Hematopoietic multipotent progenitor cell treated with erythropoietin and hydrocortisone succinate and interleukin-3 and kit ligand, for 17 days (in vitro differentiated cells): ENCODE measurements at regions not wholly inside any gene's neighbourhood (a gene's known extent, or its start where the extent isn't known, plus 50 kb on each side); places are given as distances from the start of the nearest gene placed in this dataset.
"Not testable (repeated sequence)": the region's sequence is repeated elsewhere in the genome, so short reads cannot be mapped to it uniquely, and the experiment has no call there.

Experiments used
- DNase-seq: peaks from one replicate; pipeline ENCODE4 v3.0.0-alpha.2; 2015; ENCODE audit warnings: low spot score

- no peak for DNase-seq
These were observed 276.0 kb downstream of the ADGRD1 start for GRCh38 chr12:131229426-131230339.

- DNase-seq, result no peak
These were observed 276.8 kb downstream of the ADGRD1 start for GRCh38 chr12:131230340-131231031.

GRCh38 chr12:131231032-131231980 lies 277.6 kb downstream of the ADGRD1 start:
- no peak for DNase-seq

- DNase-seq, result no peak
These were observed 278.3 kb downstream of the ADGRD1 start for GRCh38 chr12:131232036-131232435.

DNA sequence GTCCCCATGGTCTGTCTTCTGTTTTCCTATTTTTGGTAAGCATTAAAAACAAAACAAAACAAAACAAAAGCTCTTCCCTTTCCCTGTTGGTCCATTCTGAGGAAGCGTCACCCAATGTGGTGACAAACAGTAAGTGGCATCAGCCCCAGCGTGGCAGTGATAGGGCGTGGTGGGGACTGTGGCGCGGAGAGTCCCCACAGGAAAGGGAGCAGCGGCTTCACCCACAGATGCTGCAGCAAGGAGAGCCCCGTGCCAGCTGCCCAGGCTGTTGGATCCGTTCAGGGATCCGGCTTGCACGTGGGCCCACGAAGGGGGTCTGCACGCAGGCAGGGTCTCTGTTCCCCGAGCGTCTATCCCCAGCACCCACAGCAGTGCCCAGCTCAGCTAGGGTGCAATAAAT lies 279.2 kb downstream of the ADGRD1 start:
- DNase-seq, result not testable (repeated sequence)

DNA sequence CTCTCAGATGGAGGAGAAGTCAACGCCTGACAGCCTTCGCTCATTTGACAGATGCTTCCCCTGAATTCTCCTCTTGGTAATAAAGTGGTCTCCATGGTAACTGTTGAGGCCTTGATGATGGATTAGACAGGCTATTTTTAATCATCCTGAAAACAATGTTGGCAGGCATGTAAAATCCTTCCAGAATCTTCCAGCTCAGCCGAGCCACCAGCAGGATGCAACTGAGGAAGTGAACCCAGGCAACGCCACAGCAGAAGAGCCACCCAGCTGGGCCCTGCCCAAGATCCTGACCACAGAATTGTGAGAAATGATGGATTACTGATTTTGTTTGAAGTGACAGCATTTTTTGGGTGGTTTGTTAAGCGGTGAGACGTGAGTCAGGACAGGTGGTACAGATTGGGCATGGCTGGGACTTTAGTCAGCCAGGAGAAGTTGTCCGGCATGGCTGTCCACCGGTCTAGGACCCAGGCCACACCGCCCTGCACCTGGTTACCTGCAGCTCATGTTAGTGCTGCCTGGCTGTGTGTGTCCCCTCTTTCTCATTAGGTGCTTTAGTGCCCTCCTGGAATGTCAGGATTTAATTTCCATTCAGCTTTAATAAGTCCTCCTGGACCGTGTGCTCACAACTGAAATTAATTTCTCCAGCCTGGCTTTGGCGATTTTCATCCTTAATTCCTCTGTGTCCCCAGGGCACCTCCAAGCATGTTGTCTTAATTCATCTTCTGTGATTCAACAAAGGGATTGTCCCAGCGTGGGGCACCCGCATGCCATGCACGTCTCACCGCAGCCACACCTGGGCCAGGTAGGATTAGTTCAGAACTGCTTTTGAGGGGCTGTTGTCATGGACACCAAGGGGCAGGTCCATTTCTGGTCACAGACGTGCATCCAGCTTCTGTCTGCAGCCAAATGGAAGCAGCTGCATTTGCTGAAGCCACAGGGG lies 280.4 kb downstream of the ADGRD1 start:
- DNase-seq, result not testable (repeated sequence)

GRCh38 chr12:131234841-131235271 lies 281.1 kb downstream of the ADGRD1 start:
- not testable (repeated sequence) for DNase-seq

- no peak for DNase-seq
These were observed 282.2 kb downstream of the ADGRD1 start for GRCh38 chr12:131235871-131236271.

DNA sequence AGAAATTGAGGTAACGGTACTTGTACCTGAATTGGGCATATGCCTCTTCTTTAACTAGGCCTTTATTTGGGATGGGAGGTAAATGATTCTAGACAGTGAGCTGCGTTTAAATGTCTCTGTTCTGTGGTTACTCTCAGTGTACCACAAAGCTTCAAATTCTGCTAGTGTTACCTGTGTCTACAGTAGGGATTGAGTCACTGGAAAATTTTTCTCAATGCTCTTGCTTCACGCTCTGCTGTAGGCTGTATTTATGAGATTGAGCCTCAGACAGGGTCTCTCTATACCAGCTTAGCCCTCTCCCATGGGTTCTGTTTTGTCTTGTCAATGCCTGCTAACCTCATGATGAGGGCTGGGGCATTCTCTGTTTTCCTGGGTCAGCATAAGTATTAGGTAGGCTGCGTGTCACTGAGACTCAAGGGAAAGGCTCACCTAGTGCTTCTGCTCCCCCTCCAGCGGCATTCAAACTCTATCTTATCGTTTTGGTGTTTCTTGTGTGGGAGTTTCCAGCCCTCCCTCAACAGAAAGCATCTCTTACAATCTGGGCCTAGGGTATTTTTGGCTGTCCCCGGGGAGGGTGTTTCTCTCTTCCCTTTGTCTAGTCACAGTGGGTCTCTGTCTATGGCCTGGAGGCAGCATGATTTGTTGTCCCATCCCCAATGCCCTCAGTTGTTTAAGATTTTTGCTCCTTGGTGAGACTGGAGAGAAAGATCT lies 285.8 kb downstream of the ADGRD1 start:
- DNase-seq, result no peak

- DNase-seq, result no peak
These were observed 287.8 kb downstream of the ADGRD1 start for GRCh38 chr12:131241517-131241916.

DNA sequence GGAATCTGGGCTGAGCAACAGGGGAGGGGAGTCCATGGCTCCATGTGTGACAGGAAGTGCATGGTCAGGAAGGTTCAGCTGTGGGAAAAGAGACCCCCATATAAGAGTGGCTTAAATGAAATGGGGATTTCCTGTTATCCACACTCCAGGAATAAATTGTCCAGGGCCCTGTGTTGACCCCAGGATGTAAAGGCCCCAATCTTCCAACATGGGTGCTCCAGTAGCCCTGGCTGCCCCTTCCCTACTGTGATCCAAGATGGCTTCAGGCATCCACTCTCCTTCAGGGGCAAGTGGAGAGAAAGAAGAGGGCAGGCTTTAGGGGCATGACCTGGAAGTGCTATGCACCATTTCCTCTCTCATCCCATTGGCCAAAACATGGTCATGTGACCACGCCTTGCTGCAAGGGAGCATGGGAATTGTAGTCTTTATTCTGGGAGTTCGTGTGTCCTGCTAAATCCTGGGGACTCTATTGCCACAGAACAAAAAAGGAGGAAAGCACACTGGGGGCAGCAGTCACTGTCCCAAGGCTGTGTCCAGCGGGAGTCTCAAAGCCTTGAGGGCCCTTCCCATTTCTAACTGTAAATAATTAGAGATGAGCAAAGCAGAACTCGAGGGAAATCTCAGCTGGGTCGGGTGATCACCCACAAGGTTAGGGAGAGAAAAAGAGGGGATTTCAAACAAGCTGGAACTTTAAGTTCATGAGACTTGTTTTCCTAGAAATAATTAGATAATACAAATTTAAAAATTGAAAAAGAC lies 289.2 kb downstream of the ADGRD1 start:
- no peak for DNase-seq

GRCh38 chr12:131244157-131244688 lies 290.5 kb downstream of the ADGRD1 start:
- DNase-seq, result not testable (repeated sequence)

DNA sequence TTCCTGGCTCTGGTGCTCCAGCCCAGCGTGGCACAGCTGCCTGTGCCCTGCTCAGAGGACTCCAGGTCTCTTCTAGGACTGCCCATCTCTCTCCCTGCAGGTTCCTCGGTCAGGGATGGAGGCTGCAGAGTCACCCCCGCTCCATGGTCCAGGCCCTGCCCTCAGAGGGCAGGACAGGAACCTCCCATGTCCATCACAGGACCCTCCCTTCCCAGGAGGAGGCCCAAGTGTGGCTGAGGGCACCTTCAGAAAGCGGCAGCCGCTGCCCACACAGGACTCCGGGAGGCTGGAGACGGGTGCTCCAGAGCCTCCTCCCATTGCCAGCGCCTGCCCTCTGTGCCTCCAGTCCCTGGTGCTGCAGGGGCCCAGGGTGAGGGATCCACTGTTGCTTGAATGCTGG lies 291.5 kb downstream of the ADGRD1 start:
- DNase-seq, result not testable (repeated sequence)

DNA sequence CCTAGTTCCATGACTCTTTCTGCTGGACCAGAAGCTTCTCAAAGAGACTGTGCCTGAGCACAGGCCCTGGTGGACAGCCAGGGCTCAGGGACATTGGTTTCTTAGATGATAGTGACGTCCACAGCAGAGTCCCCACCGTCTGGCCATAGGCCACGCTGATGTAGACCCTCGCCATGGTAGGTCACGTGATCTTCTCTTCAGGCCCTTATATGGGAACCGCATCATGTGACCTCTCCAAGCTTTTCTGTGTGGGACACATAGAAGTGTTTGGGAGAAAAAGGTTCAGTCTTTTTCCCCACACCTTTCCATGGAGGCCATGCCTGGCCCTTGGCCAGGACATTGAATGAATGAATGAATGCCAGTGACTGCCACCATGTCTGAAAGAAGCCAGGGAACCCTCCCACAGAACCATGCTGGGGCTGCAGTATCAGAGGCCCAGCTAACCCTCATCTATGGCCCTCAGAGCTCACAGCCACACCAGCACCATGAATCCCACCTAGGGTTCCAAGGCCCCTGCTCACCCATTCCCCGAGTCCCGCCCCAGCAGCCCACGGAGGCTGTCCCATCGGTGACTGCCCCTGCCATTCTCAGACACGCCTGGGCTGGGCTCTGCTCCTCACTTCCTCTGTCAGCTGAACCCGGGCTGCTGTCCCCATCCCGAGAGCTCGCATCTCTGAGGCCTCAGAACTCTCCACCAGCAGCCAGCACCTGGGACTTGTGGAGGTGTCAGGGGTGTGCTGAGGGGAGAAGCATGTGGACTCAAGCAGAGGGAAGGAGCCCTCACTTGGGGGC lies 292.1 kb downstream of the ADGRD1 start:
- DNase-seq, result no peak

- not testable (repeated sequence) for DNase-seq
These were observed 293.5 kb downstream of the ADGRD1 start for GRCh38 chr12:131247026-131247725.

GRCh38 chr12:131247875-131248274 lies 294.2 kb downstream of the ADGRD1 start:
- DNase-seq, result not testable (repeated sequence)

GRCh38 chr12:131249246-131250027 lies 295.7 kb downstream of the ADGRD1 start:
- no peak for DNase-seq
